Calu3 (cell line): ENCODE measurements at regions not wholly inside any gene's neighbourhood (a gene's known extent, or its start where the extent isn't known, plus 50 kb on each side); places are given as distances from the start of the nearest gene placed in this dataset.

Experiments
- BruUV-seq: library from RNA; stranded (reverse); fragments of 400-500 nt; replicated peaks from 2 replicates; lab custom pipeline; 2021; lab: Mats Ljungman, UMichigan
- CTCF ChIA-PET: fragments of 300-600 bp; sonication (Branson Sonifier 250); formaldehyde crosslinking; loops from one replicate; lab custom pipeline; 2022; ENCODE audit warnings: antibody characterized with exemption; lab: Charles Lee
- DNase-seq: peaks from one replicate; pipeline ENCODE4 v3.0.0; 2022
- H3K27ac Mint-ChIP-seq: one replicate; pipeline ENCODE4 v1.8.0; 2022; ENCODE audit warnings: mixed read lengths; ENCODE audit not compliant: unreplicated experiment
- H3K27me3 Mint-ChIP-seq: one replicate; pipeline ENCODE4 v1.8.0; 2022; ENCODE audit warnings: mixed read lengths; ENCODE audit not compliant: unreplicated experiment
- H3K36me3 Mint-ChIP-seq: one replicate; pipeline ENCODE4 v1.8.0; 2022; ENCODE audit warnings: mild to moderate bottlenecking, moderate library complexity, mixed read lengths; ENCODE audit not compliant: insufficient read depth, unreplicated experiment
- H3K4me1 Mint-ChIP-seq: one replicate; pipeline ENCODE4 v1.8.0; 2022; ENCODE audit warnings: mild to moderate bottlenecking, low read depth, mixed read lengths; ENCODE audit not compliant: unreplicated experiment
- H3K4me3 Mint-ChIP-seq: one replicate; pipeline ENCODE4 v1.8.0; 2022; ENCODE audit warnings: mild to moderate bottlenecking, low read depth, moderate library complexity, mixed read lengths; ENCODE audit not compliant: unreplicated experiment
- H3K9me3 Mint-ChIP-seq: one replicate; pipeline ENCODE4 v1.8.0; 2022; ENCODE audit warnings: low read depth, mixed read lengths; ENCODE audit not compliant: unreplicated experiment
- intact Hi-C: fragments of 100-400 bp; cut with micrococcal nuclease; formaldehyde crosslinking; loops from one replicate; pipeline ENCODE4 v1.10.0; 2022; ENCODE audit not compliant: unreplicated experiment
- TF ChIP-seq, protein P1 (sequence below): fragments of 200-600 bp; IDR thresholded peaks from one replicate; pipeline ENCODE4 v1.8.0; 2022; ENCODE audit warnings: antibody characterized with exemption; ENCODE audit not compliant: unreplicated experiment

DNA sequence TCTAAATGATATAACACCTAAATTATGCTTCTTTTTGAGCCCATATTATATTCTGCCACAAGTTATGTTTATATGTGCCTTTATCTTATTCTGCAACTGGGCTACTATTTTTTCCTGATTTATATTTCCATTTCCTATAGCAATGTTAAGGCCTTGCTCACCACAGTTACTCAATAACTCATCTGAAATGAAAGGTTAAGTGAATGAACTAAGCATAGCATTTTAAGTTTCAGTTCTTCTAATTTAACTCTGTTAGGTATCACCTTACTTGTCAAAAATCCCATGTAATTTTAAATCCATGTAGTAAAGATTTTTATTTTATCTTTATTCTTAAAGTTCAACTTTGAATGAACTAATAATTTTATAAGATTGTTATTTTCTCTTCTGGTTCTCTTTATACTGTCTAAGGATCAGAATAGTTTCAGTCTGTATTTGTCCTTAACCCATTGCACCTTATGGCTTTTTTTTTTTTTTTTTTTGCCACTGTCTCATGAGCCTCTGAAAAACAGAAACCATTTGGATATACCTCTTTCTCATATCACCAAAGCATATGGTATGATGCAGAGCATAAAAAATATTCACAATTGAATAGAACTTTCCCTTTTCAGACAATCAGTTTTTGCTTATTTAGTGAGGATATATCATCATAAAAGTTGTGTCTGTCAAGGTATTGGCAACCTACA, 301.8 kb upstream of the ZWINT start:
- no peaks in the 10 kb centered on the region for H3K9me3 Mint-ChIP-seq
- H3K4me3 Mint-ChIP-seq: no peak overlapping the region
- no peaks in the 10 kb centered on the region for H3K27me3 Mint-ChIP-seq
- intact Hi-C loops: no loop called here
- TF ChIP-seq, protein P1, sequence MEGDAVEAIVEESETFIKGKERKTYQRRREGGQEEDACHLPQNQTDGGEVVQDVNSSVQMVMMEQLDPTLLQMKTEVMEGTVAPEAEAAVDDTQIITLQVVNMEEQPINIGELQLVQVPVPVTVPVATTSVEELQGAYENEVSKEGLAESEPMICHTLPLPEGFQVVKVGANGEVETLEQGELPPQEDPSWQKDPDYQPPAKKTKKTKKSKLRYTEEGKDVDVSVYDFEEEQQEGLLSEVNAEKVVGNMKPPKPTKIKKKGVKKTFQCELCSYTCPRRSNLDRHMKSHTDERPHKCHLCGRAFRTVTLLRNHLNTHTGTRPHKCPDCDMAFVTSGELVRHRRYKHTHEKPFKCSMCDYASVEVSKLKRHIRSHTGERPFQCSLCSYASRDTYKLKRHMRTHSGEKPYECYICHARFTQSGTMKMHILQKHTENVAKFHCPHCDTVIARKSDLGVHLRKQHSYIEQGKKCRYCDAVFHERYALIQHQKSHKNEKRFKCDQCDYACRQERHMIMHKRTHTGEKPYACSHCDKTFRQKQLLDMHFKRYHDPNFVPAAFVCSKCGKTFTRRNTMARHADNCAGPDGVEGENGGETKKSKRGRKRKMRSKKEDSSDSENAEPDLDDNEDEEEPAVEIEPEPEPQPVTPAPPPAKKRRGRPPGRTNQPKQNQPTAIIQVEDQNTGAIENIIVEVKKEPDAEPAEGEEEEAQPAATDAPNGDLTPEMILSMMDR: no peak
- H3K27ac Mint-ChIP-seq: no peak overlapping the region
- no TSS peak for BruUV-seq
- DNase-seq: no peak
- H3K36me3 Mint-ChIP-seq: no peaks in the 10 kb centered on the region
- CTCF ChIA-PET: no interaction called here
- H3K4me1 Mint-ChIP-seq: no peaks in the 10 kb centered on the region

GRCh38 chr10:56653289-56653688, 292.2 kb upstream of the ZWINT start:
- Mint-ChIP-seq H3K27me3 (no peaks in the 10 kb centered on the region), H3K4me3 (no peak overlapping the region), H3K4me1 (no peaks in the 10 kb centered on the region), H3K27ac (no peak overlapping the region), H3K9me3 (peaks cover 3% of the 10 kb centered on the region), H3K36me3 (no peaks in the 10 kb centered on the region)
- no peak for DNase-seq
- BruUV-seq: no TSS peak
- intact Hi-C loops: no loop called here
- TF ChIP-seq, protein P1: no peak
- CTCF ChIA-PET: no interaction called here

- no peak for DNase-seq
- TF ChIP-seq, protein P1: no peak
- BruUV-seq: no TSS peak
- no peaks in the 10 kb centered on the region for H3K4me1 Mint-ChIP-seq
- no peak overlapping the region for H3K27ac Mint-ChIP-seq
- H3K9me3 Mint-ChIP-seq: peaks cover 2% of the 10 kb centered on the region
- CTCF ChIA-PET: no interaction called here
- H3K4me3 Mint-ChIP-seq: no peak overlapping the region
- no peaks in the 10 kb centered on the region for H3K36me3 Mint-ChIP-seq
- intact Hi-C loops: no loop called here
- no peaks in the 10 kb centered on the region for H3K27me3 Mint-ChIP-seq
These were observed 285.5 kb upstream of the ZWINT start for GRCh38 chr10:56646329-56647111.

DNA sequence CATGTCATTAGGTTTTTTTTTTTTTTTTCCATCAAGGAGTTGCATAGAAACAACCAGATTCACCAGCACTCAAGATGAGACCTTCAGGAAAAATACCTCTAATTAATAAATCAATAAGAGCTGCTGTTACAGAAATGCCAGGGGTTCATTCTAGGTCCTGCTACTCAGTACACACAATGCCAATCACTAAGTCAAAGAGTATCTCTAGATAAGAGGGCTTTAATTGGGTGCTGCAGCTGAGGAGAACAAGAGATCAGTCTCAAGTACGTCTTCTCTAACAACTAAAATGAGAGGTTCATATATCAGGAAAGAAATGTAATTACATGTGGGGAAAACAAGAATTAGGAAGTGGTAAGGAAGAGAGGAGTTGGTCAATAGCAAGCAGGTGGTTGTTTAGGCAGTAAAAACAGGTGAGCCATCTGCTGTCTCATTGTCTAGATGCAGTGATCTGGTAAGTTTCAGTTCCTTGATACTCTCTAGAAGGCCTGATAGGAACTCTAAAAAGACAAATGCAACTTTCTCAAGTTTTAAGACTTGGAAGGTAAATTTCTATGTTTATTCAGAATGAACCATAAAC, 272.9 kb upstream of the ZWINT start:
- Mint-ChIP-seq H3K4me3 (no peak overlapping the region), H3K27ac (no peak overlapping the region), H3K27me3 (no peaks in the 10 kb centered on the region), H3K36me3 (no peaks in the 10 kb centered on the region), H3K9me3 (no peaks in the 10 kb centered on the region), H3K4me1 (no peaks in the 10 kb centered on the region)
- CTCF ChIA-PET: interaction anchor here (0.7 kb wide), 1 partner anchor 1835 kb away, joined by 5 read pairs; no protein-coding TSS in a partner anchor
- DNase-seq: no peak
- TF ChIP-seq, protein P1: no peak
- BruUV-seq: no TSS peak
- intact Hi-C loops: no loop called here
